ENCODE measurements at regions not wholly inside any gene's neighbourhood (a gene's known extent, or its start where the extent isn't known, plus 50 kb on each side); places are given as distances from the start of the nearest gene placed in this dataset.

GRCh38 chr11:110031171-110031570, 62.0 kb upstream of the ZC3H12C start:
- no peak overlapping the region for H3K27ac Mint-ChIP-seq (ENCODE audit: unreplicated experiment)
- H3K36me3 Mint-ChIP-seq (ENCODE audit: insufficient read depth, unreplicated experiment): no peaks in the 10 kb centered on the region
- BruUV-seq (replicated peaks): no TSS peak
- intact Hi-C loops (cut with micrococcal nuclease; ENCODE audit: unreplicated experiment): no loop called here
- DNase-seq: no peak
- TF ChIP-seq CTCF (IDR thresholded peaks at IDR 0.05; ENCODE audit: unreplicated experiment): no peak
- CTCF ChIA-PET: no interaction called here
- H3K4me1 Mint-ChIP-seq (ENCODE audit: low read depth, unreplicated experiment): no peaks in the 10 kb centered on the region
- no peak overlapping the region for H3K4me3 Mint-ChIP-seq (ENCODE audit: low read depth, unreplicated experiment)
- H3K27me3 Mint-ChIP-seq (ENCODE audit: unreplicated experiment): no peaks in the 10 kb centered on the region
- peaks cover 2% of the 10 kb centered on the region for H3K9me3 Mint-ChIP-seq (ENCODE audit: low read depth, unreplicated experiment)

GRCh38 chr11:110032259-110032658, 60.9 kb upstream of the ZC3H12C start:
- no peak for TF ChIP-seq CTCF (IDR thresholded peaks at IDR 0.05; ENCODE audit: unreplicated experiment)
- CTCF ChIA-PET: no interaction called here
- H3K4me1 Mint-ChIP-seq (ENCODE audit: low read depth, unreplicated experiment): no peaks in the 10 kb centered on the region
- H3K4me3 Mint-ChIP-seq (ENCODE audit: low read depth, unreplicated experiment): no peak overlapping the region
- H3K27me3 Mint-ChIP-seq (ENCODE audit: unreplicated experiment): no peaks in the 10 kb centered on the region
- BruUV-seq (replicated peaks): no TSS peak
- DNase-seq: no peak
- H3K36me3 Mint-ChIP-seq (ENCODE audit: insufficient read depth, unreplicated experiment): no peaks in the 10 kb centered on the region
- H3K27ac Mint-ChIP-seq (ENCODE audit: unreplicated experiment): no peak overlapping the region
- H3K9me3 Mint-ChIP-seq (ENCODE audit: low read depth, unreplicated experiment): peaks cover 2% of the 10 kb centered on the region
- intact Hi-C loops (cut with micrococcal nuclease; ENCODE audit: unreplicated experiment): no loop called here

- no peak for DNase-seq
- no peak overlapping the region for H3K27ac Mint-ChIP-seq (ENCODE audit: unreplicated experiment)
Observed at GRCh38 chr11:110032957-110033570, 60.1 kb upstream of the ZC3H12C start.

GRCh38 chr11:110034806-110035205, 58.4 kb upstream of the ZC3H12C start:
- TF ChIP-seq CTCF (IDR thresholded peaks at IDR 0.05; ENCODE audit: unreplicated experiment): no peak
- intact Hi-C loops (cut with micrococcal nuclease; ENCODE audit: unreplicated experiment): no loop called here
- no peak overlapping the region for H3K4me3 Mint-ChIP-seq (ENCODE audit: low read depth, unreplicated experiment)
- DNase-seq: no peak
- H3K36me3 Mint-ChIP-seq (ENCODE audit: insufficient read depth, unreplicated experiment): no peaks in the 10 kb centered on the region
- no TSS peak for BruUV-seq (replicated peaks)
- H3K27me3 Mint-ChIP-seq (ENCODE audit: unreplicated experiment): no peaks in the 10 kb centered on the region
- no peaks in the 10 kb centered on the region for H3K4me1 Mint-ChIP-seq (ENCODE audit: low read depth, unreplicated experiment)
- CTCF ChIA-PET: no interaction called here
- no peak overlapping the region for H3K27ac Mint-ChIP-seq (ENCODE audit: unreplicated experiment)
- no peaks in the 10 kb centered on the region for H3K9me3 Mint-ChIP-seq (ENCODE audit: low read depth, unreplicated experiment)

More at GRCh38 chr11:110032957-110033570, 60.1 kb upstream of the ZC3H12C start:
- BruUV-seq (replicated peaks): no TSS peak
- Mint-ChIP-seq H3K4me3 (ENCODE audit: low read depth, unreplicated experiment) (no peak overlapping the region), H3K27me3 (ENCODE audit: unreplicated experiment) (no peaks in the 10 kb centered on the region), H3K36me3 (ENCODE audit: insufficient read depth, unreplicated experiment) (no peaks in the 10 kb centered on the region), H3K4me1 (ENCODE audit: low read depth, unreplicated experiment) (no peaks in the 10 kb centered on the region), H3K9me3 (ENCODE audit: low read depth, unreplicated experiment) (peaks cover 2% of the 10 kb centered on the region)
- intact Hi-C loops (cut with micrococcal nuclease; ENCODE audit: unreplicated experiment): no loop called here
- TF ChIP-seq CTCF (IDR thresholded peaks at IDR 0.05; ENCODE audit: unreplicated experiment): no peak
- CTCF ChIA-PET: interaction anchor here (0.7 kb wide), 1 partner anchor 64 kb away, joined by 5 read pairs; no protein-coding TSS in a partner anchor

Measured in Calu3 (cell line).